ENCODE measurements at regions not wholly inside any gene's neighbourhood (a gene's known extent, or its start where the extent isn't known, plus 50 kb on each side); places are given as distances from the start of the nearest gene placed in this dataset.
"Not testable (repeated sequence)": the region's sequence is repeated elsewhere in the genome, so short reads cannot be mapped to it uniquely, and the experiment has no call there.

- peaks cover 32 to 34% of the 10 kb centered on the region in 2 donors for H3K27me3 Mint-ChIP-seq
- H3K4me1 Mint-ChIP-seq (ENCODE audit: low read depth in 2 of 2); H3K27ac Mint-ChIP-seq; DNase-seq (ENCODE audit: low spot score); H3K9me3 Mint-ChIP-seq; H3K4me3 Mint-ChIP-seq; H3K36me3 Mint-ChIP-seq: not testable (repeated sequence)
- peak in 1 of 2 donors; percentile 72 for ATAC-seq
Measured at GRCh38 chr13:25005050-25005497, 90.9 kb upstream of the PABPC3 start.

GRCh38 chr13:25007389-25007788 is 88.5 kb upstream of the PABPC3 start:
- H3K27me3 Mint-ChIP-seq = peaks cover 30 to 32% of the 10 kb centered on the region in 2 donors
- ATAC-seq, H3K36me3 Mint-ChIP-seq: not testable (repeated sequence)

GRCh38 chr13:25014398-25014973 is 81.5 kb upstream of the PABPC3 start:
- H3K27me3 Mint-ChIP-seq = peaks cover 18 to 41% of the 10 kb centered on the region in 2 donors
- H3K27ac Mint-ChIP-seq; H3K9me3 Mint-ChIP-seq; ATAC-seq; H3K36me3 Mint-ChIP-seq; H3K4me3 Mint-ChIP-seq; DNase-seq (ENCODE audit: low spot score); H3K4me1 Mint-ChIP-seq (ENCODE audit: low read depth in 2 of 2): not testable (repeated sequence)

More at GRCh38 chr13:25007389-25007788, 88.5 kb upstream of the PABPC3 start:
- not testable (repeated sequence) for H3K9me3 Mint-ChIP-seq; H3K4me3 Mint-ChIP-seq; H3K4me1 Mint-ChIP-seq (ENCODE audit: low read depth in 2 of 2); H3K27ac Mint-ChIP-seq; DNase-seq (ENCODE audit: low spot score)

- H3K4me1 Mint-ChIP-seq (ENCODE audit: low read depth in 2 of 2); H3K36me3 Mint-ChIP-seq; H3K9me3 Mint-ChIP-seq; ATAC-seq; DNase-seq (ENCODE audit: low spot score); H3K4me3 Mint-ChIP-seq; H3K27ac Mint-ChIP-seq: not testable (repeated sequence)
- peaks cover 27 to 46% of the 10 kb centered on the region in 2 donors for H3K27me3 Mint-ChIP-seq
Measured at GRCh38 chr13:25017176-25017575, 78.8 kb upstream of the PABPC3 start.

GRCh38 chr13:25017808-25018728 is 77.9 kb upstream of the PABPC3 start:
- not testable (repeated sequence) for H3K9me3 Mint-ChIP-seq; DNase-seq (ENCODE audit: low spot score); H3K4me1 Mint-ChIP-seq (ENCODE audit: low read depth in 2 of 2); H3K36me3 Mint-ChIP-seq; H3K27ac Mint-ChIP-seq
- Mint-ChIP-seq H3K4me3 (peak overlapping the region; percentile 27), H3K27me3 (peaks cover 27 to 46% of the 10 kb centered on the region in 2 donors)
- ATAC-seq = peak in 1 of 2 donors; percentile 48

- H3K4me1 Mint-ChIP-seq (ENCODE audit: low read depth in 2 of 2) = peaks cover 0 to 4% of the 10 kb centered on the region in 2 donors
- H3K9me3 Mint-ChIP-seq = no peaks in the 10 kb centered on the region
- peaks cover 27 to 47% of the 10 kb centered on the region in 2 donors for H3K27me3 Mint-ChIP-seq
- H3K4me3 Mint-ChIP-seq = no peak overlapping the region
- H3K36me3 Mint-ChIP-seq = no peaks in the 10 kb centered on the region
- DNase-seq (ENCODE audit: low spot score) = no peak
- no peak overlapping the region for H3K27ac Mint-ChIP-seq
- ATAC-seq = no peak
Measured at GRCh38 chr13:25018729-25019115, 77.2 kb upstream of the PABPC3 start.

- not testable (repeated sequence) for DNase-seq (ENCODE audit: low spot score); H3K27ac Mint-ChIP-seq; ATAC-seq; H3K9me3 Mint-ChIP-seq; H3K4me3 Mint-ChIP-seq; H3K36me3 Mint-ChIP-seq; H3K4me1 Mint-ChIP-seq (ENCODE audit: low read depth in 2 of 2)
- peaks cover 27 to 58% of the 10 kb centered on the region in 2 donors for H3K27me3 Mint-ChIP-seq
Measured at GRCh38 chr13:25019741-25020140, 76.2 kb upstream of the PABPC3 start.

GRCh38 chr13:25024175-25024574 is 71.8 kb upstream of the PABPC3 start:
- H3K27me3 Mint-ChIP-seq = peaks cover 29 to 51% of the 10 kb centered on the region in 2 donors
- H3K36me3 Mint-ChIP-seq = no peaks in the 10 kb centered on the region

GRCh38 chr13:25032160-25032559 is 63.8 kb upstream of the PABPC3 start:
- no peaks in the 10 kb centered on the region for H3K9me3 Mint-ChIP-seq
- no peaks in the 10 kb centered on the region for H3K4me1 Mint-ChIP-seq (ENCODE audit: low read depth in 2 of 2)
- ATAC-seq (no peak), DNase-seq (ENCODE audit: low spot score) (no peak)
- H3K36me3 Mint-ChIP-seq = no peaks in the 10 kb centered on the region
- no peak overlapping the region for H3K27ac Mint-ChIP-seq
- H3K4me3 Mint-ChIP-seq = no peak overlapping the region
- peaks cover 26 to 57% of the 10 kb centered on the region in 2 donors for H3K27me3 Mint-ChIP-seq

More at GRCh38 chr13:25024175-25024574, 71.8 kb upstream of the PABPC3 start:
- Mint-ChIP-seq H3K27ac (no peak overlapping the region), H3K9me3 (no peaks in the 10 kb centered on the region), H3K4me1 (ENCODE audit: low read depth in 2 of 2) (no peaks in the 10 kb centered on the region), H3K4me3 (no peak overlapping the region)
- DNase-seq (ENCODE audit: low spot score) = no peak
- ATAC-seq = no peak

- H3K4me3 Mint-ChIP-seq = no peak overlapping the region
- no peak for DNase-seq (ENCODE audit: low spot score)
- H3K9me3 Mint-ChIP-seq = no peaks in the 10 kb centered on the region
- peaks cover 32 to 64% of the 10 kb centered on the region in 2 donors for H3K27me3 Mint-ChIP-seq
- no peaks in the 10 kb centered on the region for H3K36me3 Mint-ChIP-seq
- no peaks in the 10 kb centered on the region for H3K4me1 Mint-ChIP-seq (ENCODE audit: low read depth in 2 of 2)
- H3K27ac Mint-ChIP-seq = no peak overlapping the region
- ATAC-seq = no peak
Measured at GRCh38 chr13:25034173-25034572, 61.8 kb upstream of the PABPC3 start.

- DNase-seq (ENCODE audit: low spot score) (peak; percentile 66), ATAC-seq (peak; percentile 48 to 72)
- no peak overlapping the region for H3K4me3 Mint-ChIP-seq
- no peak overlapping the region for H3K27ac Mint-ChIP-seq
- H3K4me1 Mint-ChIP-seq (ENCODE audit: low read depth in 2 of 2) = no peaks in the 10 kb centered on the region
- H3K9me3 Mint-ChIP-seq = no peaks in the 10 kb centered on the region
- H3K27me3 Mint-ChIP-seq = peaks cover 35 to 53% of the 10 kb centered on the region in 2 donors
- no peaks in the 10 kb centered on the region for H3K36me3 Mint-ChIP-seq
Measured at GRCh38 chr13:25037057-25037813, 58.7 kb upstream of the PABPC3 start.

GRCh38 chr13:25042151-25042865 is 53.6 kb upstream of the PABPC3 start:
- Mint-ChIP-seq H3K4me1 (ENCODE audit: low read depth in 2 of 2) (no peaks in the 10 kb centered on the region), H3K9me3 (no peaks in the 10 kb centered on the region), H3K27ac (no peak overlapping the region), H3K4me3 (no peak overlapping the region), H3K27me3 (peaks cover 29 to 60% of the 10 kb centered on the region in 2 donors), H3K36me3 (no peaks in the 10 kb centered on the region)
- DNase-seq (ENCODE audit: low spot score) (no peak), ATAC-seq (no peak)

GRCh38 chr13:25044071-25044470 is 51.9 kb upstream of the PABPC3 start:
- DNase-seq (ENCODE audit: low spot score) = no peak
- H3K4me1 Mint-ChIP-seq (ENCODE audit: low read depth in 2 of 2) = no peaks in the 10 kb centered on the region
- peaks cover 40 to 64% of the 10 kb centered on the region in 2 donors for H3K27me3 Mint-ChIP-seq
- no peaks in the 10 kb centered on the region for H3K36me3 Mint-ChIP-seq
- H3K27ac Mint-ChIP-seq = no peak overlapping the region
- ATAC-seq = no peak
- no peak overlapping the region for H3K4me3 Mint-ChIP-seq
- H3K9me3 Mint-ChIP-seq = no peaks in the 10 kb centered on the region
